HG03045 (cell line): ENCODE measurements at regions not wholly inside any gene's neighbourhood (a gene's known extent, or its start where the extent isn't known, plus 50 kb on each side); places are given as distances from the start of the nearest gene placed in this dataset.

ENCODE experiments used
- ATAC-seq: cut with Tn5 transposase; IDR thresholded peaks from one replicate; pipeline ENCODE4 v1.9.1; 2021; ENCODE audit warnings: mild to moderate bottlenecking, moderate library complexity; ENCODE audit not compliant: unreplicated experiment

DNA sequence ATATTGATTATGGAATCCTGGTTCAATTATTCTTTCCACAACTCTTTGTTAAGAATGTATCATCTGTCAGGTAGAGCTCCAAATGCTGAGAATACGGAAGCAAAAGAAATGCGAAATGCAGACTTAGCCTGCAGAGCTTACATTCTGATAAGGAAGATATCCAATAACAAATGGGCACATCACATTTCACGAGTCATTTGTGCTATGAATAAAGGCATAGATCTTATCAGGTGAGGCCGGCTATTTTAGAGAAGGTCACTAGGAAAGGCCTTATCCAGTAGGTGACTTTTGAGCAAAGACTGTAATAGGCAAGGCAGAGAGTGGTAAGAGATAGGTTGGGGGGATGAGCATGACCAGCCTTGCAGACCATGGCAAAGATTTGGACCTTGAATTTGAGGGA lies 174.3 kb upstream of the SERPINE2 start:
- ATAC-seq = no peak

DNA sequence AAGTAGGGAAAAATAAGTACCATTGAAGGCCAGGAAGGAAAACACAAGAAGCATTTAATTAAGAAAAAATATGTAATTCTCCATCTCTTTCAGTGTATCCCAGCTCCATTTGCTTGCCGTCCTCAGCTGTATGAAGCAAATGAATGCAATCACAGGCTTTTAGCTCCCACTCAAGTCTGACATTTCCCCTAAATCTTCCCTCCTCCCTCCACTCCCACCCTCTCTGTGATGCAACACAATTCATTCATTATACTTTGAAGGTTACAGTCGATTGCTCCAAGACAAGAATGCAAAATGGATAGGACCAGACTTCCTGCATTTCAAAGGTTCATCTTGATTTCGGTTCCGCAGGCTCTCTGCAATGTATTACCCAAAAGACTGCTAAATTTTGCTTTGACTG lies 172.7 kb upstream of the SERPINE2 start:
- no peak for ATAC-seq

DNA sequence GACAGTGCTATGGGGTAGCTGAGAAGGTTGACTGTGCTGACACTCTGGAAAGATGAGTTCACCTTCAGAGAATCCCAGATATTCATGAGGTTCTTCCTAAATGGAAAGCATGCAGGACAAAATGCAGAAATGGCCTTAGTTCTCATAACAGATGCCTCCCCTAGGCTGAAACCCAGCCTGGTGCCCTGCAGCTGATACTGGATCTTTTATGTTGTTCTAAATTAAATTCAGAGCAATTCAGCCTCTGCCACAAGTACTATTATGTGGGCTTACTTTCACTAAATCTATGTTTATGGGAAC lies 172.0 kb upstream of the SERPINE2 start:
- ATAC-seq = no peak

DNA sequence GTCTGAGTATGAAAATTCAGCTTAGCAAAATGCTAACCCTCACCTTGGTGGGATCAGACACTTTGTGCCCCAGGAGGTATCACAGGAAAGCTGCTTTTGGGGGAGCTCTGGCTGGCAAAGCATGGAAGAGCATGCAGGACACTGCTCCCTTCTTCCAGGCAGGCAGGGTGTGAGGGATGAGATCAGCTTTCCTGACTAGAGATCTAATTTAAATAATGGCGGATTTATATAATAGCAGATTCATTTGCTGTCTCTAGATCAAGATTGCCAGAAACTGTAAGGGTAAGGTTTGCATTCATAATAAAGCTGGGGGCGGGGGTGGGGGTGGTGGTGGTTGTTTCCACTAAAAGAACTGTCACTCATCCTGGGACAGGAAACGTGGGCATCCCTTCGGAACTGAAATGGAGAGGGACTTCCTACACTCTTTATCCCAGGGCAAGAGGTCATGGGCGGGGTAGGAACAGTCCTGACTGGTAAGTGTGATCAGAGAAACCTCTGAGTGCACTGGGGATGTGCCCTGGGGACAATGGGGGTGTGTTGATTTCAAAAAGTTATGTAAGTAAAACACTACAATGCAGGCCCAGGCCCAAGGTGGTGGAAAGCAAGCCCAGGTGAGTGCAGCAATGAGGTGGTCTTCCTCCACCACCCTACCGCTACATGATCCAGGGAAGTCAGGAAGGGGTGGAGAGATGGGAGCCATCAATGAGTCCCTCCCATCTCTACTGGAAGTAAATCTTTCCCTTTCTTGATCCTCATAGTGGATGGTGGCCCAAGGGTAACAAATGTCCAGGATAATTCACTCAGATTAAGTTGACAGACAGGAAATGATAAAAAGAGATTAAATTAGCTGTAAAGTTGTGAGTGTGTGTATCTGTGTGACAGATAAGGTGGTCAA lies 171.4 kb upstream of the SERPINE2 start:
- no peak for ATAC-seq

DNA sequence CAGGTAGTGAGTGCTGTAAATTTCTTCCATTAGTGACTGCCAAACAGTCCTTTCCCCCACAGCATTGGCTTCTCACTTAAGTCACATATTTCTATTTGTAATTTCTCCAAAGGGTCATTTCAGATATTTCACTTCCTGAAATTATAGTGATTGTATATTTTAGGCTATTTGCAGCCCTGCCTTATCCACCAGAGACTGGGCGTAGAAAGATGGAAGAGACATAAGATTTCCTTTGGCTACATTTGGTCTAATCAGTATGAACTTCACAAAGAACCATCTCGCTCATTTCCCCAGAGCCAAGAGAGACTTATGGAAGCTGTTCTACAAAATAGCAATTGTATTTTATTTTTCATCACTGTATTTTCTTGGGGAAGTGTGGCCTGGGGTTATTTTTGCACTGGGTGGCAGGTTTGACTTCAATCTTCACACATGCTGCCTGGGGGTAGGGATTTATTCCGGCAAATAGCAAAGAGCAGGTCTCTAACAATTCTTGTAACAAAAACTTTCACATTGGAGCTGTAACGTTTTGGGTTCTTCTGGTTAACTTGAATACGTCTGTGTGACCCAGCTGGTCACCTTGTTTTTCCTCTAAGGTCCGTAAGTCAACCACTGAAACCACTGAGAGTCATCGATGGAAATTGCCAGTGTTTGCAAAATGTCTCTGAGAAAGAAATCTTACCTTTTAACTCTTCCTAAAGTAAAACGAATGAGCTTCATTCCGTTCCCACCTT lies 170.6 kb upstream of the SERPINE2 start:
- ATAC-seq = no peak

DNA sequence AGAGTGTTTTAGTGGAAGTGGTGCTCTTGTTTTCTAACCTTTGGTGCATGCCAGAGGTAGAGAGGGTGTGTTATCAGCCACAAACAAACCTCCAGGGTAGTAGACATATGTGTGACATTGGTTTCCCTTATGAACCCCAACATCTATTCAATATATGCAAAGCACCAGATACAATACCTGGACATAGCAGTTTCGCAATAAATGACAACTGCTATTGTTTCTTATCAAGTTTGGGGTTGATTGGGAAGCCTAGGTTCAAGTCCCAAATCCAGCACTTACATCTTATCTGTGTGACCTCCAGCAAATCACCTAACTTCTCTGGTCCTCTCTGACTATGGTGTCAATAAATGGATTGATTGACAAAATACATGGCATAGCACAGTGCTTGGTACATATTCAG lies 169.4 kb upstream of the SERPINE2 start:
- no peak for ATAC-seq

DNA sequence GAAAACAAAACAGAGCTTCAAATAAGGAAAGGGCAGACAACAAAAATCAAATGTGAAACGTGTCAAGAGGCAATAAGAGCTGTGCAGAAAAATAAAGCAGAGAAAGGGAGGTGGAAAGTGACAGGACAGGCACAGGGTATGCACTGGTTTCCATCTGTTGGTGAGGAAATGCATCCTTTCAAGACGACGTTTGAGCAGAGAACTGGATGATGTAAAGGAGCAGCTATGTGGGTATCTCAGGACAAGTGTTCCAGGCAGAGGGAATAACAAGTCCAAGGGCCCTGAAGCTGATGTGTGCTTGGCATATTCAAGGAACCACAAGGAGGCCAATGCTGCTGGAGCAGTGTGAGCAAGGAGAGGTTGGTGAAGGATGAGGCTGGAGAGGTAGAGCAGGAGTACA lies 168.9 kb upstream of the SERPINE2 start:
- ATAC-seq = no peak

DNA sequence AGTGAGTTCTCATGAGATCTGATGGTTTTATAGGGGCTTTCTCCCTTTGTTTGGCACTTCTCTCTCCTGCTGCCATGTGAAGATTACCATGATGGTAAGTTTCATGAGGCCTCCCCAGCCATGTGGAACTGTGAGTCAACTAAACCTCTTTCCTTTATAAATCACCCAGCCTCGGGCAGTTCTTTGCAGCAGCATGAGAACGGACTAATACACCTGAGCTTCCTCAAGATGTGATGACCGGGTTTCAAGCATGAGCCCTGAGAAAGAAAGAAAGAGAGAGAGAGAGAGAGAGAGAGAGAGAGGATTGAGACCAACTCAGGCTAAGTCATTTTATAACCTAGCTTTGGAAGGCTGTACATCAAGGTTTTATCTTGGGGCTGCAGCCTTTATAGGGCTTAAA lies 167.7 kb upstream of the SERPINE2 start:
- no peak for ATAC-seq

DNA sequence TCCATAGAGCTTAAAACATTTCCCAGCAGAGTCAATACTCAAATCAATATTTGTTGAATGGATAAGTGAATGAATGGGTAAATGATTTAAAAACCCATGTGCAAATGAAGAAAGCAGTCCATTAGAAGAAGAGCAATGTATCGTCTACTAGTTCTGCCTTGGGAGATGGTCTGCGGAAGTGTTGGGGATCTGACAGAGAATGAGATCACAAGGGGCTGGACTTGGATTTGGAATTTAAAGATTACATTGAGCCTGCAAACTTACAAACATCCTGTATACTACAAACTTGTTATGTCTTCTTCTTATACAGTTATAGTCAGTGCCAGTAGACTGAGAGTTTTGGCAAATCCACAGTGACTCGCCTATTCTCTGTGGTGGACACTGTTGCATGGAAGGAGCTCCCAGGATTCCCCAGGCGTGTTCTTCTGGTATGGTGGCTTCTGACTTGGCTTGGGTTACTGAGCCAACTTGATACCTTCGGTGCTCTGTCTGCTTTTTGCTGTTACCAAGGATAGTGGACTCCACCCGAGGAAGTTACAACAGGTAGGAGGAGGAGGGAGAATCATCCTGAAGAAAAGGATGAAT lies 163.3 kb upstream of the SERPINE2 start:
- ATAC-seq = no peak

DNA sequence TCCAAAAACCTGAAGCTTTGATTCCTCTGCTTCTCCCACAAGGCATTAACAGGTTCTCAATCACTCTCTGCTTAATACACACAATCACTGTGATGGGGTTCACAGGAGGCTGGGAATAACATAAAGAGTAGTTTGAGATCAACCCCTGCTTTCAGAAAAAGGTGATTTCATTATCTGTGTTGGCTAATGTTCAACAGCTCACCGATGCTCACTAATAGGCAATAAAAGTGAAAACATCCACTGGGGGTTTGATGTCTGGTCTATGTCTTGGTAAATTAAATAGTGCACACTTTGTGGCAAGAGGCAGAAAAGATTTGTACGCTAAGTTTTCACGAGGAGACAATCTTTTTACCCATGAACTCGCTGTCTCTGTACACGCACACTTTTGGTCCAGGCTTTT lies 159.3 kb upstream of the SERPINE2 start:
- ATAC-seq = no peak

DNA sequence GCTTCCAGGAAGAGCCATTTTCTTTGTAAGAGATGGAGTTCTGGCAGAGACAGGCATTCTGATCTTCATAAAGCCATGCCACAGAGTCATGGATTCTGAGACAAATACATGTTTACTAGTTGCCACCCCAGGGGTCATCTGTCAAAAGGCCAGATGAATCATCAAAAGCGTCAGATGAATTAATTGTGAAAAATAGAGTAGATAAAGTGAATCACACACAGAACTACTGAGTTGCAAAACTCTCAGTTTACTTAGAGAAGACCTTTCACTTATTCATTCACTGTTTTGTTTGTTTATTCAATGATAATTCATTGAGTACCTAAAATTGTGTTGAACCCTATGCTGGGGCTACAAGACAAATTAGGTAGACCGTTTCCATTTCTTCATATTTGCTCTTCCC lies 157.7 kb upstream of the SERPINE2 start:
- no peak for ATAC-seq

DNA sequence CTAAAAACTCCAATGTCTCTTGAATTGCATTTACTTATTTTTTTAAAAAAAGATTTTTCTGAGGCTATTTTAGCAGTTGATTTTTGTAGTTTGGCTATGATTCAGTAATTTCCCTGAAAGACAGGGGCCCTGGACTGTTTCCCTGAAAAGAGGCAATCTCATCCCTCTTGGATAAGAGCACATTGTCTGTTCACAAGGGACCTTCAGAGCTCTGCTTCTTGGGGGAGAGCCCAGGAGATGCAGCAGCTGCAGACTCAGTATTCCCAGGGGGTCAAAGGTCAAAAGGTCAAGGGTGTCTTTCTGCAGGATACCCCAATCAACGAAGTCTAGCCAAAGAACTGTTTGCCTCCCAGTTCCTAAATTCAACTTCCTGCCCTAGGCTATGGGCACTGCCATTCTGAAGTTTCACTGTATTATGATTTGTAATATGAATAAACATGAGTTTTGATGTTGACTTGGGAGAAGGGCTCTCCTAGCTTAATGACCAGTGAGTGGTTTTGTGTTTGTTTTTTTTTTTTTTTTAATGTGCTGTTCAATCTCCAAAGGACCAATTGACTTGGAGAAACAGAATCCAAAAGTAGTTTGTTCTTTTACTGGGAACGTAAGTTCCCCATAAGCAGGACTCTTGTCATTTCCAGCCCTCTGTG lies 157.0 kb upstream of the SERPINE2 start:
- ATAC-seq = no peak

DNA sequence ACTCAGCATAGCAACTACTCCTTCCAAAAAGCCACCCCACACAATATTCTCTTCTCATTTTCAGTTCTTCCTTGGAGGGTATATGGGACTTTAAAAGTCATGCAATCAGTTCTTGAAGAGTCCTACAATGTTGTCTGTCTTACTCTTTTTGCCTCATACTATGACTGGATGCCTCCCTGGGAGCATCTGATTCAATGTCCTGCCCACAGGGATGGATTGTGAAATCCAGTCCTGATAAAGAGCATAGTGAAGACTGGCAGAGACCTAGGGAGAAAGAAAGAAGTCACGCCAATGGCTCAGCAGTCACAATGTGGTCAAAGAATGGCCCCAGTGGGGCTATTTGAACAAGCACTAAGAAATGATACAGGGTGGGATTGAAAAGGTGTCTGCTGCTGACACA lies 155.1 kb upstream of the SERPINE2 start:
- no peak for ATAC-seq

DNA sequence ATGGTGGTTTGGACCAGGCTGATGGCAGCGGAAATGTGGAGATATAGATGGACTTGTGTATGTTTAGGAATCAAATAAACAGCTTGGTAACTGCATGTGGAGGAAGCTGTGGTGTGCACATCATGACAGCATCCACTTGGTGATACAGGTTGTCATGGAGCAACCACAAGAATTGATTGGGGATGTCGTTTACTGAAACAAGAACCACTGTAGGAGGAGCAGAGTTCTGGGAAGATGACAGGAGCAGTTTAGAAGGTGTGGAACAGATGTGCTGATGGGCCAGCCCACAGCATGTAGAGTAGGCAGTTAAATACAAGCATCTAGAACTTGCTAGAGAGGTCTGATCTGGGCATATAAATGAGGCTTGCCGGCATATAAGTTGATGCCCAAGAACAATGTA lies 152.4 kb upstream of the SERPINE2 start:
- ATAC-seq = no peak

DNA sequence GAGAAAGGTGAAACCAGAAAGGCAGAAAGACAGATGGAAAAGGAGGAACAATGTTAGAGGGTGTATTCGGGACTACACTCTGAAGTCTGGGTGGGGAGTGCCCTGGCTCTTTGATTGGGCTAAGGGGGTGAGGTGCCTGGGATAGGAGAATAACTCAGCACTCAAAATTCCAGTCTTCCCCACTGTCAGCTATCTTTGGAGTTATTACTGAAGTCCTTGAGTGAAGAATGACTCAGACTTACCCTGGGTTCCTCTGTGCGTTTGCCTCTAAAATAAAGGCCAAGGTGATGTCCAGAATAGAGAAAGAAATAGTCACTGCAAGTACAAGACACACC lies 151.8 kb upstream of the SERPINE2 start:
- no peak for ATAC-seq

DNA sequence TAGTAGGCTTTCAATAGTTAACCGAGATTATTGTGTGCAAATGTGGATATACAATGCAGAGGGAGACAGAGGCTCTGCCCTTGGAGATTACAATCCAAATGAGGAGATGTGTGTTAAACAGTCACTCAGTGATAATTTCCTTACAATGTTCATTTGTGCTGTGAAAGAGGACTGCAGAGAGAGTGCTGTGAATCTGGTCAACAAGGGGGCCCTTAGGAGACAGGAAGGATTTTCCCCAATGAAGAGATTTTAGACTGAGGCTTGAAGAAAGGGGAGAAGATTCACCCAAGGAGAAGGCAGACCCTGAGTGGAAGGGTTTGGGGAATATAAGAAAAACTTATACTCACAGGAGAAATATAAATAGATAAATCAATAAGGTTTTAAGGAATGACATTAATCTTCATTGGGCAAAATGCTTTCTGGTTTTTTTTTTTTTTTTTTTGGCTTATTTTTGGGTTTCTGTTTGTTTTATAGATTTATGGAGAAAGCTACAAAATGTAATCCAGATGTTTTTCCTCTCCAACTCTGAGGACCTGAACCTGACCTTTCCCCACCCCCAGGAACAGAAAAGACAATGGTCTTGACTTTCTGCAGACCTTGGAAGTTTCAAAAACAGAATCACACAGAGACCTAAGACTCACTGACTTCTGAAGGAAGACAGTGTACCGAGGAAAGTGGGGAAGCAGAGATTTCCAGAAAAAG lies 151.3 kb upstream of the SERPINE2 start:
- no peak for ATAC-seq

DNA sequence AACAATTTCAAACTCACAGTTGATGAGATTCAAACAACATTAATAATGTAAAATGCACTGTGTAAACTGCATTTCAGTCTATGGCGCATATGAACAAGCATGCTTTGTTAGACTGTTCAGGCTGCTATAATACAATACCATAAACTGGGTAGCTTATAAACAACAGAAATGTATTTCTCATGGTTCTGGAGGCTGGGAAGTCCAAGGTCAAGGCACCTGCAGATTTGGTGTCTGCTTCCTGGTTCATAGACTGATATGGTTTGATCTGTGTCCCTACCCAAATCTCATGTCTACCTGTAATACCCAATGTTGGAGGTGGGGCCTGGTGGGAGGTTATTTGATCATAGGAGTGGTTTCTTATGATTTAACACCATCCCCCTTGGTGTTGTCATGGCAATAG lies 148.1 kb upstream of the SERPINE2 start:
- no peak for ATAC-seq

DNA sequence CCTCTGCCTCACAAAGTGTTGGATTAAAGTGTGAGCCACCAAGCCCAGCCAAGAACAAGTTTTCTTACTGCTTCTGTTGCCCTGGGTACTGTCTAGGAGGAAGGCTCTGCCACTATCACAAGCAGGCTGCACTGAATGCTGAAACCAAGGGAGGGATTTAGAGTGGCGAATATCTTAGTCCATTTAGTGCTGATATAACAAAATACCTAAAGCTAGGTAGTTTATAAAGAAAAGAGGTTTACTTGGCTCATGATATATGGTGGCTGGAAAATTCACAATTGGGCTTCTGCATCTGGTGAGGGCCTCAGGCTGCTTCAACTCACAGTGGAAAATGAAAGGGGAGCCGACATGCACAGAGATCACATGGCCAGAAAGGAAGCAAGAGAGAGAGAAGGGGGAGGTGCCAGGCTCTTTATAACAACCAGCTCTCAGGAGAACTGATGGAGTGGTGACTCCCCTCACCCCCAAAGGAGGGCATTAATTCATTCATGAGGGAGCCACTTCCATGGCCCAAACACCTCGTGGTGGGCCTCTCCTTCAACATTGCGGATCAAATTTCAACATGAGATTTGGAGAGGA lies 146.0 kb upstream of the SERPINE2 start:
- ATAC-seq = no peak

DNA sequence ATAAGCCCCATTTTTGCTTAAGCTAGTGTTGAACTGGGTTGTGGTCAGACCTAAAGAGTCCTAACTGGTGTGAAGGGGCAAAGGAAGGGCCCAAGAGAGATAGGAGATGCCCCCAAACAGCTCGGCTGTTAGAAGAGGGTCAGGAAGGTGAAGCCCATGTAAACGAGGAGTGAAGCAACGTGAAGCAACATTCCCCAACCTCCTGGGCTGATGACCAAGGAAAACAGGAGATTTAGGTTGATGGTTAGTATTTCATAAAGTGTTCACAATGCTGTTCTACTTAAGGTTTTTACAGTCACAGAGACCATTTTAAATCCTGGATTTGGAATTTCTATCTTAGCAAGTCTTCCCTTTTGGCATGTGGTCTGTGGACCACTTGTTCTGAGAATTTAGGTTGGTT lies 144.0 kb upstream of the SERPINE2 start:
- no peak for ATAC-seq

DNA sequence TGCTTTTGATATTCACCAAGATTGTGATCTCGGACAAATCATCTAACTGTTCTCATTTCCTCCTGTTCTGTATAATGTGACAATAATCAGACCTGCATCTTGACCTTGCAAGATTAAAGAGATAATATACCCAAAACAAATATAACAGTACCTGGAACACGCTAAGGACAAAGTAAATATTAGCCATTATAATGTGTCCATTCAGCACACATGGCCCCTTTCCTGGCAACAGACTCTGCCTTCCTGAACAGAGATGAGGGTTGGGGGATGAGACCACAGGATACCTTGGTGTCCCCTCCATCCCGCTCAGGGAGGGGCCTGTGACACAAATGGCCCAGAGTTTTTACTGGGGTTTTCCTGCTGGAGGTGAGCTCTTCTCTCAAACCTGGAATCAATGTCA lies 143.4 kb upstream of the SERPINE2 start:
- ATAC-seq = no peak
